ENCODE measurements at regions not wholly inside any gene's neighbourhood (a gene's known extent, or its start where the extent isn't known, plus 50 kb on each side); places are given as distances from the start of the nearest gene placed in this dataset.

DNA sequence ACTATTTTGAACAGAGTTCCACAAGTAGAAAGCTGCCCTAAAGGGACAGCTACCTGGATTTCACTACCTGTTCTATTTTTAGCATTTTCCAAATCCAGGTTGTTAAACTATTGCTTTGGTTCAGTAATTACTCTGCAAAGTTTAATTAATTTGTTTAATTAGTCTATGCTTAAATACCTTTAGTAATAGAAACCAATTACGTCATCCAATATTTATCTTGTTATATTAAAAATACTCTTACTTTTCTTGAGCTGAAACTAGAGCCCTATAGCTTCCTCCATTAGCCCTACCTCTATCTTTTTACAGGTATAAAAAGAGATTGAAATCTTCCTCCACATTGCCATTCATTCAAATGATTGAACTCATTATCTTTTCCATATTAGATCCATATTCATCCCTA is 514.6 kb downstream of the DSC3 start:
- no peaks in the 10 kb centered on the region for H3K27me3 ChIP-seq (ENCODE audit: control insufficient read depth, insufficient read depth, low read length)
- no peaks in the 10 kb centered on the region for H3K36me3 ChIP-seq (ENCODE audit: control insufficient read depth, insufficient read depth, low read length)
- H3K4me3 ChIP-seq (ENCODE audit: low read depth, low read length) = no peak overlapping the region
- no peak for DNase-seq (ENCODE audit: low read depth)
- TF ChIP-seq, protein P1, sequence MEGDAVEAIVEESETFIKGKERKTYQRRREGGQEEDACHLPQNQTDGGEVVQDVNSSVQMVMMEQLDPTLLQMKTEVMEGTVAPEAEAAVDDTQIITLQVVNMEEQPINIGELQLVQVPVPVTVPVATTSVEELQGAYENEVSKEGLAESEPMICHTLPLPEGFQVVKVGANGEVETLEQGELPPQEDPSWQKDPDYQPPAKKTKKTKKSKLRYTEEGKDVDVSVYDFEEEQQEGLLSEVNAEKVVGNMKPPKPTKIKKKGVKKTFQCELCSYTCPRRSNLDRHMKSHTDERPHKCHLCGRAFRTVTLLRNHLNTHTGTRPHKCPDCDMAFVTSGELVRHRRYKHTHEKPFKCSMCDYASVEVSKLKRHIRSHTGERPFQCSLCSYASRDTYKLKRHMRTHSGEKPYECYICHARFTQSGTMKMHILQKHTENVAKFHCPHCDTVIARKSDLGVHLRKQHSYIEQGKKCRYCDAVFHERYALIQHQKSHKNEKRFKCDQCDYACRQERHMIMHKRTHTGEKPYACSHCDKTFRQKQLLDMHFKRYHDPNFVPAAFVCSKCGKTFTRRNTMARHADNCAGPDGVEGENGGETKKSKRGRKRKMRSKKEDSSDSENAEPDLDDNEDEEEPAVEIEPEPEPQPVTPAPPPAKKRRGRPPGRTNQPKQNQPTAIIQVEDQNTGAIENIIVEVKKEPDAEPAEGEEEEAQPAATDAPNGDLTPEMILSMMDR (IDR thresholded peaks at IDR 0.05; ENCODE audit: insufficient read depth, low read length, poor library complexity, severe bottlenecking) = no peak

DNA sequence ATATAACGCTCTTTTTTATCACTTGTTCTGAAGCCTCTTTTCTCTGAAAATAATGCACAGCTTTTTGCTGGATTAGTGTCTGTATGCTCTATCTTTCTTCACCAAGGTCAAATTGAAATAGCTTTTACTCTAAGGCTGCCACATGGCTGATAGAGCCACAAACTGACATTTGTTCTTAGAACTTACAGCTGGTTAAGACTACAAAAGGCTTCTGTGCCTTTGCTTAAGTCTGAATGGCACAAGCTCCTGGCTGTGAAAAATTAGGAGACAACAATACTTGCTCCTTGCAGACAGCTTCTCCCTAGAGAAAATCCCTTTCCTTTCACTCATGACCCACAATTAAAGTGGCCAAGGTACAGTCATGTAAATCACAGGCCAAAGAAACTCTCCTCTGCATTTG is 515.3 kb downstream of the DSC3 start:
- no peak for DNase-seq (ENCODE audit: low read depth)
- TF ChIP-seq, protein P1 (IDR thresholded peaks at IDR 0.05; ENCODE audit: insufficient read depth, low read length, poor library complexity, severe bottlenecking) = no peak
- no peaks in the 10 kb centered on the region for H3K27me3 ChIP-seq (ENCODE audit: control insufficient read depth, insufficient read depth, low read length)
- no peak overlapping the region for H3K4me3 ChIP-seq (ENCODE audit: low read depth, low read length)
- no peaks in the 10 kb centered on the region for H3K36me3 ChIP-seq (ENCODE audit: control insufficient read depth, insufficient read depth, low read length)

DNA sequence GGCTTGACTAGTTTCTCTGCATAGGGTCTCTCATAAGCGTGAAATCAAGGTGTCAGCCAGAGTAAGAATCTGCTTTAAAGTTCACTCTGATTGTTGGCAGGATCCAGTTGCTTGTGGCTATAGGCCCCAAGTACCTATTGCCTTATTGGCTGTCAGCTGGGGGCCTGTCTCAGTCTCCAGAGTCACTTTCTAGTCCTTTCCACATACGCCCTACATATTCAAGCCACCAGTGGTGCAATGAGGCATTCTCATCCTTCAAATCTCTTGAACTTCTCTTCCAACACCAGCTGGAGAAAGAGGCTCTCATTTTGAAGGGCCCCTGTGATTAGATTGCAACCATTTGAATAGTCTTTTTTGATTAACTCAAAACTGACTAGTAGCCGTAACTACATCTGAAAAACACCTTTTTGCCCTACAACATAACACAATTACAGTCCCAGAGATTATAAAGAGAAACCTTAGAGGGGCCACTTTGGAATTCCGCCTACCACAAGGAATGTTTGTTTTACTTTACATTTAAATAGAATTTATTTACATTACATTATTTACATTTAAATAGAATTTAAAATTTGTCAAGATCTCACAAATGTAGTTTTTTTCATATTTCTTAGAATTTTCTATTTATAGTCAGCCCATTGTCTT is 520.1 kb downstream of the DSC3 start:
- H3K36me3 ChIP-seq (ENCODE audit: control insufficient read depth, insufficient read depth, low read length) = no peaks in the 10 kb centered on the region
- TF ChIP-seq, protein P1 (IDR thresholded peaks at IDR 0.05; ENCODE audit: insufficient read depth, low read length, poor library complexity, severe bottlenecking) = no peak
- no peak overlapping the region for H3K4me3 ChIP-seq (ENCODE audit: low read depth, low read length)

DNA sequence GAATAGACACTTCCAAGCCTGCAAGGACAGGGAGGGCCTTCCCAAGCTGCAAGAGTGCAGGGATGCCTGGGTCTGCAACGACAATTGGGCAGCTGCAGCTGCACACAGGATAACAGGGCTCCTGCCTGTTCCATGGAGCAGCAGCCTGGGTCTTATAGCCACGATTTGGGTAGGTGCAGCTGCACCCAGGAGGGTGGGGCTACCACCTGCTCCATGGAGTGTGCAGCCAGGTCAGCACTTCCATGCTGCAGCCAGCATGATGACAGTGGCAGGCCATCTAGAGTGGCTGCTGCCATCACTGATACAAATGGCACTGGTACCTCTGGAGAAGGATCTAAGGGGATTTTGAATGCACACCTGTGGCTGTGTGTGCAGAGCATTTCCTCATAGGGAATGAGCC is 528.5 kb downstream of the DSC3 start:
- H3K27me3 ChIP-seq (ENCODE audit: control insufficient read depth, insufficient read depth, low read length) = no peaks in the 10 kb centered on the region
- TF ChIP-seq, protein P1 (IDR thresholded peaks at IDR 0.05; ENCODE audit: insufficient read depth, low read length, poor library complexity, severe bottlenecking) = no peak
- no peak for DNase-seq (ENCODE audit: low read depth)

More for the DNA sequence above, 520.1 kb downstream of the DSC3 start:
- DNase-seq (ENCODE audit: low read depth) = no peak
- no peaks in the 10 kb centered on the region for H3K27me3 ChIP-seq (ENCODE audit: control insufficient read depth, insufficient read depth, low read length)

DNA sequence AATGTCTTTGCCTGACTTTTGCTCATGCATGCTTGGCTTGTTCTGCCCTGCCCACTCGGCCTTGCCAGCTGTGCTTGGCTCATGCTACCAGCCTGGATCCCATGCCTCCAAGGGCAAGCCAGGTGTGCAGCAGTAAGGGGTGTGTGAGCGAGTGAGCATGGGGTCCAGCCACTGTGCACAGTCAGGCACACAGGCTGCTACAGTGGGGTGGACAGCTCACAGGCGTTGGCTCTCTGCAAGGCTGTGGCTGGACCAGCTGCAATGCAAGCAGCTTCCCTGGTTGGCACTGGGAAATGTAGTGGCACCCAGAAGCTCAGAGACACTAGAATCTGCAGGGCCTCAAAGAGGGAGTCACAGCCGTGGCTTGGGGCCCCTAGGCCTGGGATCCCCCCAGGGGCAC is 529.7 kb downstream of the DSC3 start:
- TF ChIP-seq, protein P1 (IDR thresholded peaks at IDR 0.05; ENCODE audit: insufficient read depth, low read length, poor library complexity, severe bottlenecking) = no peak
- no peak for DNase-seq (ENCODE audit: low read depth)
- H3K36me3 ChIP-seq (ENCODE audit: control insufficient read depth, insufficient read depth, low read length) = no peaks in the 10 kb centered on the region
- H3K4me3 ChIP-seq (ENCODE audit: low read depth, low read length) = no peak overlapping the region
- no peaks in the 10 kb centered on the region for H3K27me3 ChIP-seq (ENCODE audit: control insufficient read depth, insufficient read depth, low read length)

More for the DNA sequence above, 528.5 kb downstream of the DSC3 start:
- Histone ChIP-seq H3K36me3 (ENCODE audit: control insufficient read depth, insufficient read depth, low read length) (no peaks in the 10 kb centered on the region), H3K4me3 (ENCODE audit: low read depth, low read length) (no peak overlapping the region)

DNA sequence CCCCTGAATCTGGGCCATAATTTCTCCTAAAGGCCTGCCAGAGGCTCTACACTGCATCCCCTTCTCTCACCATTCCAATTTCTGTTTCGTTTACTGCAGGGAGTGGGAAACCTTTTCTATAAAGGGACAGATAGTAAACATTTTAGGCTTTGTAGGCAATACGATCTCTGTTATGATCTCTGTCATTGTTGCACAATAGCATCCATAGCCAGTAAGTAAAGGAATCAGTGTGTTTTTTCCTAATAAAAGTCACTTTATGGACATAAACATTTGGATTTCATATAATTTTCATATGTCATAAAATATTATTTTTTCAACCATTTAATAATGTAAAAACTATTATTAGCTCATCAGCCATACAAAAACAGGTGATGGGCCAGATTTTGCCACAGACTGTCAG is 531.7 kb downstream of the DSC3 start:
- no peak for DNase-seq (ENCODE audit: low read depth)
- TF ChIP-seq, protein P1 (IDR thresholded peaks at IDR 0.05; ENCODE audit: insufficient read depth, low read length, poor library complexity, severe bottlenecking) = no peak

More for the DNA sequence above, 531.7 kb downstream of the DSC3 start:
- no peak overlapping the region for H3K4me3 ChIP-seq (ENCODE audit: low read depth, low read length)
- no peaks in the 10 kb centered on the region for H3K27me3 ChIP-seq (ENCODE audit: control insufficient read depth, insufficient read depth, low read length)
- no peaks in the 10 kb centered on the region for H3K36me3 ChIP-seq (ENCODE audit: control insufficient read depth, insufficient read depth, low read length)
